IMR-90 (cell line): ENCODE measurements at regions not wholly inside any gene's neighbourhood (a gene's known extent, or its start where the extent isn't known, plus 50 kb on each side); places are given as distances from the start of the nearest gene placed in this dataset.

ENCODE experiments used
- ATAC-seq: fragments of 200-7000 bp; cut with Tn5 transposase; 2 replicates; pipeline ENCODE4 v1.9.1; 2020; ENCODE audit warnings: low read depth, mild to moderate bottlenecking, moderate library complexity
- BruUV-seq: library from RNA; stranded (reverse); fragments of 400-500 nt; replicated peaks from 2 replicates; lab custom pipeline; 2021; lab: Mats Ljungman, UMichigan
- CTCF ChIA-PET: fragments of 300-600 bp; formaldehyde crosslinking; extraction: SDS; loops from one replicate; lab custom pipeline; 2021; ENCODE audit warnings: antibody characterized with exemption; lab: Yijun Ruan, JAX
- POLR2A ChIA-PET: fragments of 300-600 bp; sonication (Branson Sonifier 250); formaldehyde crosslinking; loops from one replicate; lab custom pipeline; 2022; ENCODE audit warnings: antibody characterized with exemption; ENCODE audit not compliant: unreplicated experiment; lab: Charles Lee
- DNase-seq: peaks from one replicate; pipeline ENCODE4 v3.0.0; 2013
- H2AFZ ChIP-seq: replicated peaks from 2 replicates; pipeline ENCODE3; 2013; ENCODE audit warnings: low read length, mild to moderate bottlenecking; ENCODE audit not compliant: poor library complexity
- H2AK5ac ChIP-seq: 2 replicates; pipeline ENCODE4 v1.6.1; 2013; ENCODE audit warnings: low read depth, low read length, inconsistent platforms
- H2AK9ac ChIP-seq: replicated peaks from 2 replicates; pipeline ENCODE3; 2013; ENCODE audit warnings: mild to moderate bottlenecking, low read depth, low read length, moderate library complexity; ENCODE audit not compliant: poor library complexity
- H2BK120ac ChIP-seq: 2 replicates; pipeline ENCODE4 v1.6.1; 2013; ENCODE audit warnings: low read depth, low read length, inconsistent platforms
- H2BK15ac ChIP-seq: 3 replicates; pipeline ENCODE4 v1.6.1; 2013; ENCODE audit warnings: low read depth, low read length, inconsistent platforms
- H2BK20ac ChIP-seq: 2 replicates; pipeline ENCODE4 v1.6.1; 2013; ENCODE audit warnings: low read depth, mild to moderate bottlenecking, inconsistent platforms, low read length, moderate library complexity
- H2BK5ac ChIP-seq: 2 replicates; pipeline ENCODE4 v1.6.1; 2013; ENCODE audit warnings: mild to moderate bottlenecking, low read depth, low read length, inconsistent platforms; ENCODE audit not compliant: poor library complexity, severe bottlenecking
- H3K14ac ChIP-seq: replicated peaks from 2 replicates; pipeline ENCODE4 v1.6.1; 2013; ENCODE audit warnings: low read depth, low read length, inconsistent platforms
- H3K18ac ChIP-seq: 2 replicates; pipeline ENCODE4 v1.6.1; 2013; ENCODE audit warnings: low read depth, low read length, control low read depth
- H3K23ac ChIP-seq: 2 replicates; pipeline ENCODE4 v1.6.1; 2013; ENCODE audit warnings: low read depth, low read length, inconsistent platforms
- H3K27ac ChIP-seq: 2 replicates; pipeline ENCODE4 v1.5.1; 2013; ENCODE audit warnings: mild to moderate bottlenecking, control low read depth, low read length; ENCODE audit not compliant: insufficient read depth
- H3K27me3 ChIP-seq: 2 replicates; pipeline ENCODE4 v1.6.1; 2013; ENCODE audit warnings: low read length; ENCODE audit not compliant: control insufficient read depth, insufficient read depth
- H3K36me3 ChIP-seq: 2 replicates; pipeline ENCODE4 v1.6.1; 2013; ENCODE audit warnings: low read length, mixed read lengths; ENCODE audit not compliant: control insufficient read depth, insufficient read depth
- H3K4ac ChIP-seq: 2 replicates; pipeline ENCODE4 v1.6.1; 2013; ENCODE audit warnings: low read depth, low read length, inconsistent platforms
- H3K4me1 ChIP-seq: 2 replicates; pipeline ENCODE4 v1.6.1; 2013; ENCODE audit warnings: low read length, mixed read lengths; ENCODE audit not compliant: control insufficient read depth, insufficient read depth
- H3K4me2 ChIP-seq: 2 replicates; pipeline ENCODE4 v1.6.1; 2013; ENCODE audit warnings: low read depth, mild to moderate bottlenecking, control low read depth, low read length, moderate library complexity
- H3K4me3 ChIP-seq: 2 replicates; pipeline ENCODE4 v1.5.1; 2013; ENCODE audit warnings: low read depth, mild to moderate bottlenecking, control low read depth, low read length, moderate library complexity; ENCODE audit not compliant: insufficient read depth
- H3K56ac ChIP-seq: 2 replicates; pipeline ENCODE4 v1.6.1; 2013; ENCODE audit warnings: low read length, inconsistent platforms; ENCODE audit not compliant: insufficient read depth; ENCODE audit errors: extremely low read depth
- H3K79me1 ChIP-seq, 2 experiments: 2 replicates each; pipeline ENCODE4 v1.6.1; 2013; ENCODE audit warnings: low read length in 2 of 2, inconsistent platforms in 1 of 2, low read depth in 1 of 2
- H3K9ac ChIP-seq: 2 replicates; pipeline ENCODE4 v1.6.1; 2013; ENCODE audit warnings: low read depth, low read length, control low read depth
- H3K9me1 ChIP-seq: 2 replicates; pipeline ENCODE4 v1.6.1; 2013; ENCODE audit warnings: low read length, inconsistent platforms; ENCODE audit not compliant: insufficient read depth
- H3K9me3 ChIP-seq: 2 replicates; pipeline ENCODE4 v1.6.1; 2013; ENCODE audit warnings: low read length; ENCODE audit not compliant: control insufficient read depth, insufficient read depth
- H4K20me1 ChIP-seq: 2 replicates; pipeline ENCODE4 v1.6.1; 2013; ENCODE audit warnings: low read length, inconsistent platforms; ENCODE audit not compliant: insufficient read depth
- H4K5ac ChIP-seq: 2 replicates; pipeline ENCODE4 v1.6.1; 2013; ENCODE audit warnings: mild to moderate bottlenecking, low read depth, low read length, control low read depth
- H4K8ac ChIP-seq, 2 experiments: 2 replicates each; pipeline ENCODE4 v1.6.1; 2013; ENCODE audit warnings: low read depth in 2 of 2, low read length in 2 of 2, control low read depth in 1 of 2, inconsistent platforms in 1 of 2
- H4K91ac ChIP-seq: 2 replicates; pipeline ENCODE4 v1.6.1; 2013; ENCODE audit warnings: low read depth, low read length, inconsistent platforms; ENCODE audit not compliant: insufficient read depth
- BHLHE40 ChIP-seq: fragments of 150-350 bp; IDR thresholded peaks from 2 replicates; pipeline ENCODE4 v1.6.1; 2016; ENCODE audit warnings: mild to moderate bottlenecking, low read depth, low read length
- CEBPB ChIP-seq: IDR thresholded peaks from 2 replicates; pipeline ENCODE4 v1.6.1; 2012; ENCODE audit warnings: low read depth, low read length, improper control_type of control experiment
- CHD1 ChIP-seq: IDR thresholded peaks from 2 replicates; pipeline ENCODE4 v1.6.1; 2012; ENCODE audit warnings: low read depth, low read length, improper control_type of control experiment
- CTCF ChIP-seq: conservative IDR thresholded peaks from 2 replicates; pipeline ENCODE4 v1.5.1; 2012; ENCODE audit warnings: mild to moderate bottlenecking, low read depth, low read length, improper control_type of control experiment
- FOS ChIP-seq: fragments of 150-350 bp; IDR thresholded peaks from 2 replicates; pipeline ENCODE4 v1.6.1; 2016; ENCODE audit warnings: low read depth, low read length
- MAFK ChIP-seq: IDR thresholded peaks from 2 replicates; pipeline ENCODE4 v1.6.1; 2012; ENCODE audit warnings: low read depth, low read length, improper control_type of control experiment
- MAZ ChIP-seq: IDR thresholded peaks from 2 replicates; pipeline ENCODE4 v1.6.1; 2012; ENCODE audit warnings: low read depth, mild to moderate bottlenecking, low read length, improper control_type of control experiment, moderate library complexity, borderline replicate concordance
- MXI1 ChIP-seq: IDR thresholded peaks from 2 replicates; pipeline ENCODE4 v1.6.1; 2012; ENCODE audit warnings: low read depth, mild to moderate bottlenecking, low read length, moderate library complexity, borderline replicate concordance
- NFE2L2 ChIP-seq: fragments of 150-350 bp; IDR thresholded peaks from 2 replicates; pipeline ENCODE4 v1.6.1; 2016; ENCODE audit warnings: low read depth, mild to moderate bottlenecking, low read length
- POLR2A ChIP-seq: IDR thresholded peaks from 2 replicates; pipeline ENCODE4 v1.6.1; 2012; ENCODE audit warnings: mild to moderate bottlenecking, low read depth, low read length
- RCOR1 ChIP-seq: IDR thresholded peaks from 2 replicates; pipeline ENCODE4 v1.6.1; 2012; ENCODE audit warnings: mild to moderate bottlenecking, low read length, improper control_type of control experiment; ENCODE audit not compliant: insufficient replicate concordance
- RFX5 ChIP-seq: IDR thresholded peaks from 2 replicates; pipeline ENCODE4 v1.8.0; 2012; ENCODE audit warnings: low read depth, mild to moderate bottlenecking, low read length, moderate library complexity
- SMC3 ChIP-seq: fragments of 150-350 bp; IDR thresholded peaks from 2 replicates; pipeline ENCODE4 v1.6.1; 2016; ENCODE audit warnings: low read depth, mild to moderate bottlenecking, antibody characterized with exemption, low read length, moderate library complexity
- USF2 ChIP-seq: fragments of 150-350 bp; IDR thresholded peaks from 2 replicates; pipeline ENCODE4 v1.6.1; 2017; ENCODE audit warnings: mild to moderate bottlenecking, antibody characterized with exemption, low read length, low read depth
- dilution Hi-C: fragments of 300-500 bp; cut with HindIII; formaldehyde crosslinking; loops from one replicate; pipeline ENCODE4 v1.14.3; 2018; ENCODE audit warnings: low sequenced_read_pairs; ENCODE audit not compliant: unreplicated experiment
- in situ Hi-C: fragments of 300-500 bp; cut with MboI; formaldehyde crosslinking; loops from 3 replicates; pipeline ENCODE4 v1.14.3; 2019; ENCODE audit warnings: low sequenced_read_pairs, inconsistent platforms, mixed read lengths
- intact Hi-C: fragments of 100-400 bp; cut with micrococcal nuclease; formaldehyde crosslinking; loops from 2 replicates; pipeline ENCODE4 v1.10.0; 2022
- TF ChIP-seq, protein P1 (sequence below): fragments of 150-350 bp; IDR thresholded peaks from 2 replicates; pipeline ENCODE4 v1.6.1; 2016; ENCODE audit warnings: low read depth, mild to moderate bottlenecking, low read length, moderate library complexity, borderline replicate concordance

- Histone ChIP-seq H3K27ac (no peak overlapping the region), H4K20me1 (no peaks in the 10 kb centered on the region), H3K9me1 (no peaks in the 10 kb centered on the region), H3K9me3 (no peaks in the 10 kb centered on the region), H3K56ac (no peak overlapping the region), H2BK15ac (no peak overlapping the region), H2AK9ac (no peak overlapping the region), H2BK5ac (no peak overlapping the region), H2BK20ac (no peak overlapping the region), H2BK120ac (no peak overlapping the region), H2AK5ac (no peak overlapping the region), H3K79me1 (no peaks in the 10 kb centered on the region), H3K4me3 (no peak overlapping the region), H3K18ac (no peak overlapping the region), H3K9ac (no peak overlapping the region), H3K4me1 (no peaks in the 10 kb centered on the region), H4K5ac (no peak overlapping the region), H3K4ac (no peak overlapping the region), H2AFZ (no peak overlapping the region), H4K8ac (no peak overlapping the region), H4K91ac (no peak overlapping the region), H3K27me3 (no peaks in the 10 kb centered on the region), H3K4me2 (no peak overlapping the region), H3K14ac (no peak overlapping the region), H3K23ac (no peak overlapping the region), H3K36me3 (no peaks in the 10 kb centered on the region)
- in situ Hi-C loops = no loop called here
- POLR2A ChIA-PET = no interaction called here
- no peak for DNase-seq
- CTCF ChIA-PET = interaction anchor here (0.9 kb wide), 1 partner anchor 14 kb away, joined by 3 read pairs; no protein-coding TSS in a partner anchor
- intact Hi-C loops = no loop called here
- ATAC-seq = no peak
- dilution Hi-C loops = no loop called here
- TF ChIP-seq MAFK (no peak), POLR2A (no peak), MAZ (no peak), MXI1 (no peak), SMC3 (no peak), CTCF (no peak), CEBPB (no peak), RFX5 (no peak), FOS (no peak), CHD1 (no peak), NFE2L2 (no peak), BHLHE40 (no peak), USF2 (no peak), RCOR1 (no peak)
- TF ChIP-seq, protein P1, sequence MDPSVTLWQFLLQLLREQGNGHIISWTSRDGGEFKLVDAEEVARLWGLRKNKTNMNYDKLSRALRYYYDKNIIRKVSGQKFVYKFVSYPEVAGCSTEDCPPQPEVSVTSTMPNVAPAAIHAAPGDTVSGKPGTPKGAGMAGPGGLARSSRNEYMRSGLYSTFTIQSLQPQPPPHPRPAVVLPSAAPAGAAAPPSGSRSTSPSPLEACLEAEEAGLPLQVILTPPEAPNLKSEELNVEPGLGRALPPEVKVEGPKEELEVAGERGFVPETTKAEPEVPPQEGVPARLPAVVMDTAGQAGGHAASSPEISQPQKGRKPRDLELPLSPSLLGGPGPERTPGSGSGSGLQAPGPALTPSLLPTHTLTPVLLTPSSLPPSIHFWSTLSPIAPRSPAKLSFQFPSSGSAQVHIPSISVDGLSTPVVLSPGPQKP = no peak
- BruUV-seq = no TSS peak
These were observed 255.9 kb downstream of the C11orf87 start for GRCh38 chr11:109677876-109678275.
